Lung (tissue), 11 donors: ENCODE measurements at regions not wholly inside any gene's neighbourhood (a gene's known extent, or its start where the extent isn't known, plus 50 kb on each side); places are given as distances from the start of the nearest gene placed in this dataset.
"Not testable (repeated sequence)": the region's sequence is repeated elsewhere in the genome, so short reads cannot be mapped to it uniquely, and the experiment has no call there.

ENCODE experiments used
- ATAC-seq: fragments of 200-7000 bp; cut with Tn5 transposase; one replicate; pipeline ENCODE4 v1.9.1; 2020; ENCODE audit warnings: moderate number of reproducible peaks; ENCODE audit not compliant: insufficient read depth, low FRiP score
- DNase-seq, 3 donors: peaks; one replicate each; pipeline ENCODE4 v3.0.0-alpha.2; 2013 to 2017
- H3K27ac ChIP-seq, 2 donors: one replicate each; pipeline ENCODE4 v1.5.1; 2013; ENCODE audit warnings: mild to moderate bottlenecking in 2 of 2, moderate library complexity in 2 of 2, control low read depth in 1 of 2, inconsistent platforms in 1 of 2, low read depth in 1 of 2, low read length in 1 of 2
- H3K27me3 ChIP-seq, 3 donors: one replicate each; pipeline ENCODE4 v1.5.1; 2013; ENCODE audit warnings: low read length in 2 of 3; ENCODE audit not compliant: control insufficient read depth in 3 of 3, insufficient read depth in 3 of 3
- H3K36me3 ChIP-seq, 4 donors: one replicate each; pipeline ENCODE4 v1.5.1; 2013; ENCODE audit warnings: low read length in 4 of 4, mild to moderate bottlenecking in 1 of 4, moderate library complexity in 1 of 4; ENCODE audit not compliant: control insufficient read depth in 4 of 4, insufficient read depth in 4 of 4
- H3K4me1 ChIP-seq, 5 donors: one replicate each; pipeline ENCODE4 v1.5.1; 2013; ENCODE audit warnings: low read length in 5 of 5, mild to moderate bottlenecking in 2 of 5, moderate library complexity in 1 of 5; ENCODE audit not compliant: control insufficient read depth in 5 of 5, insufficient read depth in 5 of 5
- H3K4me3 ChIP-seq: one replicate; pipeline ENCODE4 v1.5.1; 2013; ENCODE audit warnings: mild to moderate bottlenecking, control low read depth, moderate library complexity
- H3K9ac ChIP-seq, 2 donors: one replicate each; pipeline ENCODE4 v1.5.1; 2013; ENCODE audit warnings: low read length in 2 of 2, control low read depth in 1 of 2; ENCODE audit not compliant: insufficient read depth in 1 of 2
- H3K9me3 ChIP-seq, 4 donors: one replicate each; pipeline ENCODE4 v1.5.1; 2013; ENCODE audit warnings: low read length in 3 of 4, mild to moderate bottlenecking in 1 of 4, moderate library complexity in 1 of 4; ENCODE audit not compliant: control insufficient read depth in 4 of 4, insufficient read depth in 3 of 4
- WGBS, 2 donors: extraction: QIAGEN DNeasy Blood & Tissue Kit; methylation state at CpG; one replicate each; pipeline ENCODE4 v1.1.7; 2013; 5-methylcytosine and 5-hydroxymethylcytosine counted together
- TF ChIP-seq, protein P1 (sequence below): IDR thresholded peaks from 2 replicates; pipeline ENCODE4 v1.5.1; 2012; ENCODE audit warnings: mild to moderate bottlenecking; ENCODE audit errors: control extremely low read depth, extremely low read depth
- donor health status: control.
- donor health status: control.
- donor health status: Bipolar disorder and iron deficiency.
- donor health status: healthy.
- donor health status: DM: yes; HTN: yes; CAD: no.

DNA sequence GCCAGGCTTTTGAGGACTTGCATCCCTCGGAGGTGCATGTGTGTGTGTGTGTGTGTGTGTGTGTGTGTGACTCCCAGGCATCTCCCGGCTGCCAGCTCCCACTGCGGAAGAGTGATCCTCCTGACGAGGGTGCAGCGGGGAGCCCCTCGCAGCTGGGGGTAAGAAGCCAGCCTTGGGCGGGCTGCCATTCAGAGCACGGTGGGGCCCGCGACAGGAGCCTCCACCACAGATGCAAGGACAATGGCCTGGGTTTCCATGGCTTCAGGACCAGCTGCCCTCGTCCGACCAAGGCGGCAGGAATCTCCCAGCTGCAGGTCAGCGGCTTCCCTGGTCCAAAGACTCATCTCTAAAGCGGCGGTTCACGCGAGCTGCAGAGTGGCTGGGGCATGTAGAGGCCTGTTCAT, 908.5 kb downstream of the BRD1 start:
- 74 to 83% methylated on average over 17 to 18 of the region's 18 CpGs for WGBS, 2 donors
- Histone ChIP-seq H3K27me3 (peaks cover 0 to 3% (median 0%) of the 10 kb centered on the region in 3 donors), H3K9ac (no peak overlapping the region), H3K9me3 (no peaks in the 10 kb centered on the region), H3K4me1 (peaks cover 0 to 5% (median 0%) of the 10 kb centered on the region in 5 donors), H3K27ac (no peak overlapping the region), H3K4me3 (no peak overlapping the region), H3K36me3 (no peaks in the 10 kb centered on the region)
- ATAC-seq, result no peak
- TF ChIP-seq, protein P1, sequence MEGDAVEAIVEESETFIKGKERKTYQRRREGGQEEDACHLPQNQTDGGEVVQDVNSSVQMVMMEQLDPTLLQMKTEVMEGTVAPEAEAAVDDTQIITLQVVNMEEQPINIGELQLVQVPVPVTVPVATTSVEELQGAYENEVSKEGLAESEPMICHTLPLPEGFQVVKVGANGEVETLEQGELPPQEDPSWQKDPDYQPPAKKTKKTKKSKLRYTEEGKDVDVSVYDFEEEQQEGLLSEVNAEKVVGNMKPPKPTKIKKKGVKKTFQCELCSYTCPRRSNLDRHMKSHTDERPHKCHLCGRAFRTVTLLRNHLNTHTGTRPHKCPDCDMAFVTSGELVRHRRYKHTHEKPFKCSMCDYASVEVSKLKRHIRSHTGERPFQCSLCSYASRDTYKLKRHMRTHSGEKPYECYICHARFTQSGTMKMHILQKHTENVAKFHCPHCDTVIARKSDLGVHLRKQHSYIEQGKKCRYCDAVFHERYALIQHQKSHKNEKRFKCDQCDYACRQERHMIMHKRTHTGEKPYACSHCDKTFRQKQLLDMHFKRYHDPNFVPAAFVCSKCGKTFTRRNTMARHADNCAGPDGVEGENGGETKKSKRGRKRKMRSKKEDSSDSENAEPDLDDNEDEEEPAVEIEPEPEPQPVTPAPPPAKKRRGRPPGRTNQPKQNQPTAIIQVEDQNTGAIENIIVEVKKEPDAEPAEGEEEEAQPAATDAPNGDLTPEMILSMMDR, result no peak
- DNase-seq, result no peak

DNA sequence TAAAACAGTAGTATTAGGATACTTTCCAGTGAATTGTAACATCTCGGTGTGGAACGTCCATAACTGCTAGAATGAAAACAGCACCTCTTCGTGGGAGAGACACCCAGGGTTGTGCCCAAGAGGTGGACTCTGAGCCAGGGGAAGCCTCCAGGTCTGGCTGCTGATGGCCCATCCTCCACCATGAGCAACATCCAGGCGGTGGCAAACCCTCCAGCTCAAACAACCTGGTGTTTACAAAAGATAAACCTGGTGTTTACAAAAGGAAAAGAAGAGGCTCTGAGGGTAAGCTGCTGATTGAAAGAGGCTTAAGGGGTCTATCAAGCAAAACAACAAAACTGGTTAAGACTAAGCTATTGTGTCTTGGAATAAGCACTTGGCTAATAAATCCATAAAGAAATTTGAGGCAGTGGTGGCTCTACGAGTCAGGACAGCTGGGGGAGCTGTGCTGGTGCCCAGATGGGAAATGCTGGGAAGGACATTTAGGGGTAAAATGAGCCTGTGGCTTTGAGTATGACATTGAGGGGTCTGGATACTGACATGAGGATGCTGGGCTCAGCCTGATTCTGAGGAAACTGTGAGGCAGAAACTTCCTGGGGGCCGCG, 909.0 kb downstream of the BRD1 start:
- TF ChIP-seq, protein P1, result no peak
- Histone ChIP-seq H3K9ac (no peak overlapping the region), H3K27ac (no peak overlapping the region), H3K27me3 (peaks cover 0 to 3% (median 3%) of the 10 kb centered on the region in 3 donors), H3K4me3 (no peak overlapping the region), H3K9me3 (no peaks in the 10 kb centered on the region), H3K4me1 (peaks cover 0 to under 1% (median 0%) of the 10 kb centered on the region in 5 donors), H3K36me3 (no peaks in the 10 kb centered on the region)
- WGBS, 2 donors, result 63 to 71% methylated on average over 7 of the region's 7 CpGs
- ATAC-seq (no peak), DNase-seq (no peak)

- H3K36me3 ChIP-seq, H3K9me3 ChIP-seq, H3K4me3 ChIP-seq, H3K27ac ChIP-seq, ATAC-seq, DNase-seq, H3K4me1 ChIP-seq, H3K27me3 ChIP-seq, H3K9ac ChIP-seq: not testable (repeated sequence)
- WGBS, 2 donors, result 58 to 65% methylated on average over 7 of the region's 7 CpGs
Measured at GRCh38 chr22:48912356-48913066, 915.2 kb downstream of the BRD1 start.

GRCh38 chr22:48911647-48912046, 916.0 kb downstream of the BRD1 start:
- not testable (repeated sequence) for H3K4me1 ChIP-seq, H3K36me3 ChIP-seq, ATAC-seq, H3K4me3 ChIP-seq, H3K27ac ChIP-seq, DNase-seq, H3K27me3 ChIP-seq, H3K9me3 ChIP-seq, H3K9ac ChIP-seq
- WGBS, 2 donors, result 80 to 89% methylated on average over 3 to 4 of the region's 5 CpGs

GRCh38 chr22:48911067-48911466, 916.6 kb downstream of the BRD1 start:
- not testable (repeated sequence) for H3K4me3 ChIP-seq, H3K9ac ChIP-seq, H3K36me3 ChIP-seq, DNase-seq, H3K27ac ChIP-seq, ATAC-seq, H3K4me1 ChIP-seq, H3K27me3 ChIP-seq, H3K9me3 ChIP-seq
- WGBS, 2 donors, result 81 to 87% methylated on average over 2 of the region's 4 CpGs
